ENCODE measurements at regions not wholly inside any gene's neighbourhood (a gene's known extent, or its start where the extent isn't known, plus 50 kb on each side); places are given as distances from the start of the nearest gene placed in this dataset.

DNA sequence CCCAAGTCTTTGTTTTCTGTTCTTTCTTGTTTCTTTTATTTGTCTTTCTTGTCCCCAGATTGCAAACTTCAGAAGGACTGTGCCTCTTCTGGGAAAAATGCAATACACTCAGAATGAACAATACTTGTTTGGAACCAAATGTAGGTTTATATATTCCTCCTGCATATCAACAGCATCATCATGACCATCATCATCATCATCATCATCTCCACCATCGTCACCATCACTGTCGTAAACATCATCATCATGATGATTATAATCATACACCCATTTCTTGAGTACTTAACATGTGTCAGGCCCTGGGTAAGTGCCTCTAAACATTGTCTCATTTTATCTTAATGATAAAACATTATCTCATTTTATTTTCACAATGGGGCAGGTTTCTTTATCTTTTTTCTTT is 476.8 kb downstream of the CCSER2 start:
- no peak for DNase-seq (ENCODE audit: low spot score)
- TF ChIP-seq, protein P1, sequence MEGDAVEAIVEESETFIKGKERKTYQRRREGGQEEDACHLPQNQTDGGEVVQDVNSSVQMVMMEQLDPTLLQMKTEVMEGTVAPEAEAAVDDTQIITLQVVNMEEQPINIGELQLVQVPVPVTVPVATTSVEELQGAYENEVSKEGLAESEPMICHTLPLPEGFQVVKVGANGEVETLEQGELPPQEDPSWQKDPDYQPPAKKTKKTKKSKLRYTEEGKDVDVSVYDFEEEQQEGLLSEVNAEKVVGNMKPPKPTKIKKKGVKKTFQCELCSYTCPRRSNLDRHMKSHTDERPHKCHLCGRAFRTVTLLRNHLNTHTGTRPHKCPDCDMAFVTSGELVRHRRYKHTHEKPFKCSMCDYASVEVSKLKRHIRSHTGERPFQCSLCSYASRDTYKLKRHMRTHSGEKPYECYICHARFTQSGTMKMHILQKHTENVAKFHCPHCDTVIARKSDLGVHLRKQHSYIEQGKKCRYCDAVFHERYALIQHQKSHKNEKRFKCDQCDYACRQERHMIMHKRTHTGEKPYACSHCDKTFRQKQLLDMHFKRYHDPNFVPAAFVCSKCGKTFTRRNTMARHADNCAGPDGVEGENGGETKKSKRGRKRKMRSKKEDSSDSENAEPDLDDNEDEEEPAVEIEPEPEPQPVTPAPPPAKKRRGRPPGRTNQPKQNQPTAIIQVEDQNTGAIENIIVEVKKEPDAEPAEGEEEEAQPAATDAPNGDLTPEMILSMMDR (IDR thresholded peaks at IDR 0.05; ENCODE audit: extremely low read depth, missing control alignments): no peak

DNA sequence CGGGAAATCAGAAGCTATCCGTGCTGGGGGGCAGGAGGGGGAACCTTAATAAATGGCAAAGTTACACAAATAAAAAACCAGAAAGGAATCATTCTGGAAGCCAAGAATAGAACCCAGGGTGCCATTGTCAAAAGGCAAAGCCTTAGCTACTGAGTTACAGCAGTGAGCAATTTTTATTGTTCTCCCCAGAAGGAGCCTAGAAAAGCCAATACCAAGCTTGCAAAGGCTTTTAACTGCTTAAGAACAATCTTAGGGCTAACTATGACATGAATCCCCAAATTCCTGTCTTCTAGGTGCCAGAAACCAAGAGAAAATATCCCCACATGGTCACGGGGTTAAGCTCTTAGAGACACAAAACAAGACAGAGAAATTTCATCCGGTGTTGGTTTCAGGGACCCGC is 482.7 kb downstream of the CCSER2 start:
- DNase-seq (ENCODE audit: low spot score): no peak
- TF ChIP-seq, protein P1 (IDR thresholded peaks at IDR 0.05; ENCODE audit: extremely low read depth, missing control alignments): no peak

DNA sequence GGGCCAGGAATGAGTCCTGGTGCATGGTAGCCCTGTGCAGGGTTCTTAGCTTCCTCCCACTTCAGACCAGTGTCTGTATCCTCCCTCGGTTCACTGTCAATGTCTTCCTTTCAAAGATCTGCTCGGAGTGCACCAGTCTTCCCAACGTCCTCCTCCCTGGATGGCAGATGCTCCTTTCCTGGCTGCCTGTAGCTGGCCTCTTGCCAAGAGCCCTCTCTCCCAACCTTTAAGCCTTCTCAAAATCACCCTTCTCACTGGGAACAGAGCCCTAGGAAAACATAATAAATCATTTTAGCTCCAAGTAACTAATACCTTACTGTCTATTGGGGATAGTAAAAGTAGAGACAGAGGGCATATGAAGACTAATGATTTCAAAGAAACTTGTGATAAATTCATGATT is 490.6 kb downstream of the CCSER2 start:
- TF ChIP-seq, protein P1 (IDR thresholded peaks at IDR 0.05; ENCODE audit: extremely low read depth, missing control alignments): no peak
- no peak for DNase-seq (ENCODE audit: low spot score)

DNA sequence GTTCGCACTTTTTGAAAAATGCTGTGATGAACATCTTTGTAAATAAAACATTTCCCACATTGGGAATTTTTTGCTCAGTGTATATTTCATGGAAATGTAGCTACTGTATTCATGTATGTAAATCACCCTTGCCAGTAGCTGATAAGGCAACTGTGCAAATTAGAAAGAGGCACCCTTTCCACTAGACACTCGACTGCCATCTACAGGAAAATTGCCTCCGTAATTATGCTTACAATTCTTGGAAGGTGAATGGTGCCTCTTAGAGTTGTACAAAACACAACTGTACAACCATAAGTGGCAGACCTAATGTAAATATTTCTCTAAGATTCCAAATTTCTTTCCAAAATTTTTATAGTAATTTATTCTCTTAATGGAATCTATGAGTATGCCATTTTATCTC is 491.7 kb downstream of the CCSER2 start:
- DNase-seq (ENCODE audit: low spot score): no peak
- TF ChIP-seq, protein P1 (IDR thresholded peaks at IDR 0.05; ENCODE audit: extremely low read depth, missing control alignments): no peak

DNA sequence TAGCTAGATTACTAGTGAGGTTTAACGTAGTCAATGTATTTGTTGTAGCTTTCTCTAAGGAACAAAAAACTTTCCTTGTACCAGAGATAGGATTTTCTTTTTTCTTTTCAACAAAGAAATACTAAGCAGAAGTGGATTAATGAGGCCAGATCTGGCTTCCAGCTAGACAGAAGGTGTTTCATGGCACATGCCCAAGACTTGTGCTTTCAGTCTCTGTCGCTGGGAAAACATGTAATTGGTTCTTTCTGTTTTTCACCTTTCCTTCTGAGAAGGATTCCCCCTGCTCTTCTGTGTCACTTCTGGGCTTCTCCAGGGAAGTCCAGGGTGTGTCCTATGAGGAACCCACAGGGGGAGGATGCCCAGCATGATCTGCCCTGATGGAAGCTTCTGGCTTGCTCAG is 492.2 kb downstream of the CCSER2 start:
- no peak for DNase-seq (ENCODE audit: low spot score)
- TF ChIP-seq, protein P1 (IDR thresholded peaks at IDR 0.05; ENCODE audit: extremely low read depth, missing control alignments): no peak

DNA sequence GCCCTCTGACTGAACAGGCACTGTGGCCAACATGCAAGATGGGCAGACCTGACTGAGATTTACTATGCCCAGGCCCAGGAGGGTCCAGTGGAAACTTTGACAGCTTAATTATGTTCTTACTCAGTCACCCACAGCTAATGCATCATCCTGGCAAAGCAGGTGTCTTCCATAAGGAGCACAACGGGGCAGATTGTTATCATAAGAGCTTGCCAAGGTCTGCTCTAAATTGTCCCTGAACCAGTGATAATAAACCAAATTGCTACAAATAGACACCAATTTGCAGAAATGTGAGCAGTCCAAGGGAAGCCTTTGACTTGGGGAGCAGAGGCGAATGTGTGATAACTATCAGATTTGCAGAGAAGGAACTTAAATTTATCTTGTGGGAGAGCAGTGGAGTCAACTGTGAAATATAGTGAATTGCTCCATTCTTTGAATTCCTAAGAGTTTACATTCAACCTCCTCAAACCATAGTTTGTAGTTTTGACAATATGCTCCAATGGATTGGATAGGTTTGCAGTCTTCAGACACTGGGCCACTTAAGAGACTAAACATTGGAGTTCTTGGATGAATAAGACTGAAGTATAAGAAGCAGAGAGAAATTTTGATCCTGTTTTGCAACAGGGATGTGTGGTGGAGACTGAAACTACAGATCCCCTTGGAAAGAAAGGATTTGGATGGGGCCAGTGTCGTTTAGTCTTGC is 494.7 kb downstream of the CCSER2 start:
- TF ChIP-seq, protein P1 (IDR thresholded peaks at IDR 0.05; ENCODE audit: extremely low read depth, missing control alignments): no peak
- no peak for DNase-seq (ENCODE audit: low spot score)

DNA sequence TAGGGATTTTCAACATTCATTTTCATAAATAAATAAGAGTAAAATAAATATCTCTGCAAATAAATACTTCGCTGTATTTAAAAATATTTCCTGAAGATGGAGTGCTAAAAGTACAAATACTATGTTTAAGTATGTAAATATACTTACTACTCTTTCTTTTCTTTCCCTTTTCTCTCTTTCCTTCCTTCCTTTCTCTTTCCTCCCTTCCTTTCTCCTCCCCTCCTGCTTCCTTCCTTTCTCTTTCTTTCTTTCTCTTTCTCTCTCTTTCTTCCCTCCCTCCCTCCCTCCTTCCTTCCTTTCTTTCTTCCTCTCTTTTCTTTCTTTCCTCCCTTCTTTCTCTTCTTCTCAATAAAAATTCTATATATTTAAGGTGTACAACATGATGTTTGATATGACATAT is 496.1 kb downstream of the CCSER2 start:
- no peak for DNase-seq (ENCODE audit: low spot score)
- TF ChIP-seq, protein P1 (IDR thresholded peaks at IDR 0.05; ENCODE audit: extremely low read depth, missing control alignments): no peak

All from GM20000 (cell line).